Panc1 (cell line): ENCODE measurements at regions not wholly inside any gene's neighbourhood (a gene's known extent, or its start where the extent isn't known, plus 50 kb on each side); places are given as distances from the start of the nearest gene placed in this dataset.

Experiments used
- ATAC-seq: fragments of 200-7000 bp; cut with Tn5 transposase; 2 replicates; pipeline ENCODE4 v1.9.1; 2020; ENCODE audit warnings: mild to moderate bottlenecking, moderate library complexity
- BruUV-seq: library from RNA; stranded (reverse); fragments of 400-500 nt; replicated peaks from 2 replicates; lab custom pipeline; 2021; lab: Mats Ljungman, UMichigan
- CTCF ChIA-PET: fragments of 300-600 bp; sonication (Branson Sonifier 250); formaldehyde crosslinking; loops from one replicate; lab custom pipeline; 2022; ENCODE audit warnings: antibody characterized with exemption; lab: Charles Lee
- POLR2A ChIA-PET: fragments of 300-600 bp; sonication (Branson Sonifier 250); formaldehyde crosslinking; loops from one replicate; lab custom pipeline; 2022; ENCODE audit warnings: antibody characterized with exemption; lab: Charles Lee
- DNase-seq: peaks from one replicate; pipeline ENCODE4 v3.0.0-alpha.2; 2010; ENCODE audit warnings: low read depth, low spot score
- H3K27ac ChIP-seq: 2 replicates; pipeline ENCODE4 v1.5.1; 2011; ENCODE audit warnings: mild to moderate bottlenecking, low read length, inconsistent platforms
- H3K27me3 ChIP-seq: fragments of 200-500 bp; sonication (Bioruptor generic); 2 replicates; pipeline ENCODE4 v1.6.0; 2014; ENCODE audit warnings: low read length, inconsistent platforms; ENCODE audit not compliant: control insufficient read depth, insufficient read depth
- H3K36me3 ChIP-seq: fragments of 200-500 bp; sonication (Bioruptor generic); 2 replicates; pipeline ENCODE4 v1.5.1; 2014; ENCODE audit warnings: inconsistent platforms, mild to moderate bottlenecking, low read length, moderate library complexity; ENCODE audit not compliant: control insufficient read depth, insufficient read depth
- H3K4me1 ChIP-seq: 2 replicates; pipeline ENCODE4 v1.5.1; 2011; ENCODE audit warnings: inconsistent platforms, mild to moderate bottlenecking, low read length, moderate library complexity; ENCODE audit not compliant: control insufficient read depth, insufficient read depth
- H3K4me3 ChIP-seq, 2 experiments: 2 replicates each; pipeline ENCODE4 v1.5.1; 2011 to 2012; ENCODE audit warnings: low read depth in 2 of 2, low read length in 2 of 2, mild to moderate bottlenecking in 2 of 2, inconsistent platforms in 1 of 2, moderate library complexity in 1 of 2
- H3K9me3 ChIP-seq: fragments of 200-500 bp; sonication (Bioruptor generic); 2 replicates; pipeline ENCODE4 v1.5.1; 2014; ENCODE audit warnings: low read depth, mild to moderate bottlenecking, inconsistent platforms, low read length, moderate library complexity; ENCODE audit not compliant: control insufficient read depth, insufficient read depth
- POLR2AphosphoS5 ChIP-seq: IDR thresholded peaks from 2 replicates; pipeline ENCODE4 v1.6.1; 2012; ENCODE audit warnings: mild to moderate bottlenecking, low read depth, low read length, moderate library complexity
- SIN3A ChIP-seq: IDR thresholded peaks from 2 replicates; pipeline ENCODE4 v1.6.1; 2012; ENCODE audit warnings: low read depth, mild to moderate bottlenecking, low read length, moderate library complexity, borderline replicate concordance; ENCODE audit not compliant: insufficient read depth
- TCF7L2 ChIP-seq: IDR thresholded peaks from 2 replicates; pipeline ENCODE4 v1.6.1; 2011; ENCODE audit warnings: mild to moderate bottlenecking, low read depth, low read length, inconsistent platforms
- in situ Hi-C: cut with HindIII; loops from 2 replicates; pipeline ENCODE4 v1.10.0; 2016; ENCODE audit warnings: low sequenced_read_pairs, low pct_unique_long_range_greater_than_20kb
- intact Hi-C: fragments of 100-400 bp; cut with micrococcal nuclease; formaldehyde crosslinking; loops from one replicate; pipeline ENCODE4 v1.10.0; 2022; ENCODE audit not compliant: unreplicated experiment
- TF ChIP-seq, protein P1 (sequence below): fragments of 450-650 bp; IDR thresholded peaks from 2 replicates; pipeline ENCODE4 v1.5.1; 2017; ENCODE audit warnings: mild to moderate bottlenecking
- TF ChIP-seq, protein P2 (sequence below), 2 experiments: IDR thresholded peaks; 2 replicates each; pipeline ENCODE4 v1.6.1; 2011 to 2012; ENCODE audit warnings: low read depth in 2 of 2, control low read depth in 1 of 2, low read length in 1 of 2, mild to moderate bottlenecking in 1 of 2, moderate library complexity in 1 of 2; ENCODE audit not compliant: insufficient read depth in 1 of 2

DNA sequence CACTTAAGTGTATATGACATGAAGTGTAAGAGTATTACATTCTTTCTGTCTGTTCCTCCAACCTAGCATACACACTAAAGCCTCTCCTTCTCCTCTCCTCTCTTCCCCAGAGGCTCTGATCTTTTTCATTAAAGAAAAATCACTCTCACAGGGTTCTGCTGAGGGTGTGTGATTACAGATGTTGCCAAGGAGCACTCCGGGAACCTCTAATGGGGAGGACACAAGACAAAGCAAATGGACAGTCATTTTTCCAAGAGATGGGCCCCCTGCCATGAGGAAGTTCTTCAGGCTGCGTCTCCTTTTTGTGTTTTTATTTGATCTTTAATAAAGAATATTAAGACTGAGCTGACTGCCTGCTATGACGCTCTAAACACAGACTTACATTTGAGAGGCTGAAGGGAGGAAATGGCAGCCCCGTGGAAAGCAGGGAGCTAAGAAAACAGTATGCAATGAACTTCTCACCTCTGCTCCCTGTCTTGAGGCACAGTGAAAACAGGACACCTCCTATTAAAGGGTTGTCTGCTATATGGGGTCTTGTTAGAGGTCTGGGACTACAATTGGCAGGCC lies 578.1 kb downstream of the PIK3C3 start:
- no peak for ATAC-seq
- no peaks in the 10 kb centered on the region for H3K4me1 ChIP-seq
- TF ChIP-seq, protein P1, sequence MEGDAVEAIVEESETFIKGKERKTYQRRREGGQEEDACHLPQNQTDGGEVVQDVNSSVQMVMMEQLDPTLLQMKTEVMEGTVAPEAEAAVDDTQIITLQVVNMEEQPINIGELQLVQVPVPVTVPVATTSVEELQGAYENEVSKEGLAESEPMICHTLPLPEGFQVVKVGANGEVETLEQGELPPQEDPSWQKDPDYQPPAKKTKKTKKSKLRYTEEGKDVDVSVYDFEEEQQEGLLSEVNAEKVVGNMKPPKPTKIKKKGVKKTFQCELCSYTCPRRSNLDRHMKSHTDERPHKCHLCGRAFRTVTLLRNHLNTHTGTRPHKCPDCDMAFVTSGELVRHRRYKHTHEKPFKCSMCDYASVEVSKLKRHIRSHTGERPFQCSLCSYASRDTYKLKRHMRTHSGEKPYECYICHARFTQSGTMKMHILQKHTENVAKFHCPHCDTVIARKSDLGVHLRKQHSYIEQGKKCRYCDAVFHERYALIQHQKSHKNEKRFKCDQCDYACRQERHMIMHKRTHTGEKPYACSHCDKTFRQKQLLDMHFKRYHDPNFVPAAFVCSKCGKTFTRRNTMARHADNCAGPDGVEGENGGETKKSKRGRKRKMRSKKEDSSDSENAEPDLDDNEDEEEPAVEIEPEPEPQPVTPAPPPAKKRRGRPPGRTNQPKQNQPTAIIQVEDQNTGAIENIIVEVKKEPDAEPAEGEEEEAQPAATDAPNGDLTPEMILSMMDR = no peak
- TF ChIP-seq POLR2AphosphoS5 (no peak), SIN3A (no peak), TCF7L2 (no peak)
- TF ChIP-seq, protein P2, sequence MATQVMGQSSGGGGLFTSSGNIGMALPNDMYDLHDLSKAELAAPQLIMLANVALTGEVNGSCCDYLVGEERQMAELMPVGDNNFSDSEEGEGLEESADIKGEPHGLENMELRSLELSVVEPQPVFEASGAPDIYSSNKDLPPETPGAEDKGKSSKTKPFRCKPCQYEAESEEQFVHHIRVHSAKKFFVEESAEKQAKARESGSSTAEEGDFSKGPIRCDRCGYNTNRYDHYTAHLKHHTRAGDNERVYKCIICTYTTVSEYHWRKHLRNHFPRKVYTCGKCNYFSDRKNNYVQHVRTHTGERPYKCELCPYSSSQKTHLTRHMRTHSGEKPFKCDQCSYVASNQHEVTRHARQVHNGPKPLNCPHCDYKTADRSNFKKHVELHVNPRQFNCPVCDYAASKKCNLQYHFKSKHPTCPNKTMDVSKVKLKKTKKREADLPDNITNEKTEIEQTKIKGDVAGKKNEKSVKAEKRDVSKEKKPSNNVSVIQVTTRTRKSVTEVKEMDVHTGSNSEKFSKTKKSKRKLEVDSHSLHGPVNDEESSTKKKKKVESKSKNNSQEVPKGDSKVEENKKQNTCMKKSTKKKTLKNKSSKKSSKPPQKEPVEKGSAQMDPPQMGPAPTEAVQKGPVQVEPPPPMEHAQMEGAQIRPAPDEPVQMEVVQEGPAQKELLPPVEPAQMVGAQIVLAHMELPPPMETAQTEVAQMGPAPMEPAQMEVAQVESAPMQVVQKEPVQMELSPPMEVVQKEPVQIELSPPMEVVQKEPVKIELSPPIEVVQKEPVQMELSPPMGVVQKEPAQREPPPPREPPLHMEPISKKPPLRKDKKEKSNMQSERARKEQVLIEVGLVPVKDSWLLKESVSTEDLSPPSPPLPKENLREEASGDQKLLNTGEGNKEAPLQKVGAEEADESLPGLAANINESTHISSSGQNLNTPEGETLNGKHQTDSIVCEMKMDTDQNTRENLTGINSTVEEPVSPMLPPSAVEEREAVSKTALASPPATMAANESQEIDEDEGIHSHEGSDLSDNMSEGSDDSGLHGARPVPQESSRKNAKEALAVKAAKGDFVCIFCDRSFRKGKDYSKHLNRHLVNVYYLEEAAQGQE (IDR thresholded peaks at IDR 0.05; ENCODE audit: insufficient read depth in 1 of 2, low read depth in 2 of 2, low read length in 1 of 2) = no peak
- POLR2A ChIA-PET = no interaction called here
- intact Hi-C loops = no loop called here
- no peak overlapping the region for H3K4me3 ChIP-seq
- H3K36me3 ChIP-seq = no peaks in the 10 kb centered on the region
- DNase-seq = no peak
- no peak overlapping the region for H3K27ac ChIP-seq
- CTCF ChIA-PET = no interaction called here
- no peaks in the 10 kb centered on the region for H3K27me3 ChIP-seq
- in situ Hi-C loops = no loop called here
- no peaks in the 10 kb centered on the region for H3K9me3 ChIP-seq
- no TSS peak for BruUV-seq

GRCh38 chr18:42533616-42534015 lies 578.6 kb downstream of the PIK3C3 start:
- no peaks in the 10 kb centered on the region for H3K9me3 ChIP-seq
- H3K4me1 ChIP-seq = no peaks in the 10 kb centered on the region
- intact Hi-C loops (no loop called here), in situ Hi-C loops (no loop called here)
- no peak for TF ChIP-seq TCF7L2
- TF ChIP-seq, protein P1 = no peak
- TF ChIP-seq POLR2AphosphoS5 = no peak
- TF ChIP-seq, protein P2 (IDR thresholded peaks at IDR 0.05; ENCODE audit: insufficient read depth in 1 of 2, low read depth in 2 of 2, low read length in 1 of 2) = no peak
- TF ChIP-seq SIN3A = no peak
- ATAC-seq (no peak), DNase-seq (no peak)
- ChIA-PET POLR2A (no interaction called here), CTCF (no interaction called here)
- H3K27ac ChIP-seq = no peak overlapping the region
- BruUV-seq = no TSS peak
- H3K36me3 ChIP-seq = no peaks in the 10 kb centered on the region
- H3K27me3 ChIP-seq = no peaks in the 10 kb centered on the region
- no peak overlapping the region for H3K4me3 ChIP-seq
